Ishikawa (cell line): ENCODE measurements at regions not wholly inside any gene's neighbourhood (a gene's known extent, or its start where the extent isn't known, plus 50 kb on each side); places are given as distances from the start of the nearest gene placed in this dataset.

Experiments
- CEBPB ChIP-seq: IDR thresholded peaks from 2 replicates; pipeline ENCODE4 v1.6.1; 2012
- CREB1 ChIP-seq: IDR thresholded peaks from 2 replicates; pipeline ENCODE4 v1.6.1; 2012; ENCODE audit warnings: low read depth
- RAD21 ChIP-seq: IDR thresholded peaks from 2 replicates; pipeline ENCODE4 v1.6.1; 2012; ENCODE audit warnings: low read depth
- TAF1 ChIP-seq: IDR thresholded peaks from 2 replicates; pipeline ENCODE4 v1.6.1; 2012; ENCODE audit warnings: low read depth, mild to moderate bottlenecking
- TCF12 ChIP-seq: IDR thresholded peaks from 2 replicates; pipeline ENCODE4 v1.6.1; 2012; ENCODE audit warnings: low read depth
- TEAD4 ChIP-seq: IDR thresholded peaks from 2 replicates; pipeline ENCODE4 v1.6.1; 2012
- YY1 ChIP-seq: IDR thresholded peaks from 2 replicates; pipeline ENCODE4 v1.6.1; 2012; ENCODE audit warnings: low read depth
- ZBTB7A ChIP-seq: IDR thresholded peaks from 2 replicates; pipeline ENCODE4 v1.6.1; 2012; ENCODE audit warnings: low read depth

DNA sequence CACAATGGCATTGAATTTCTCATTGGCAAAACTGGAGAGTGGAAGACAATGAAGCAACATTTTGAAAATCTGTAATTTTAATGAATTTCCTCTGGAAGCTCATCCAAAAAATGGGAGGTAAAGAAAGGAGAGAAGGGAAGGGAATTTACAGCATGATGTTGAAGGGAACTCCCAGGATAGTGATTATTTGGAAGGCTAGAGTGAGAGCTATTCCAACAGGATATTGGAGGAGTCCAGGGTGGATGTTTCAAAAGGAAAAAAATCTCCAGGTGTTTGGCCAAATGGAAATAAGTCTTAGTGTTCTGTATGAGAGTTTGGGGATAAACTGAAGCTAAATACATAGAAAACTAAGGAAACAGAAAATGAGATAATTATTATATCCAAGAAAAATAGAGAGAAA, 106.2 kb downstream of the IZUMO3 start:
- TF ChIP-seq RAD21 = no peak
- no peak for TF ChIP-seq TAF1
- TF ChIP-seq ZBTB7A = no peak
- TF ChIP-seq CEBPB = no peak
- no peak for TF ChIP-seq TEAD4
- no peak for TF ChIP-seq TCF12
- TF ChIP-seq YY1 = no peak
- no peak for TF ChIP-seq CREB1
